CD14-positive monocyte (primary cell): ENCODE measurements at regions not wholly inside any gene's neighbourhood (a gene's known extent, or its start where the extent isn't known, plus 50 kb on each side); places are given as distances from the start of the nearest gene placed in this dataset.

Experiments
- DNase-seq, 3 donors: peaks; one replicate each; pipeline ENCODE4 v3.0.0-alpha.2; 2011 to 2022
- H2AFZ ChIP-seq: 2 replicates; pipeline ENCODE4 v1.6.0; 2012; ENCODE audit warnings: mild to moderate bottlenecking, low read depth, low read length, inconsistent platforms; ENCODE audit not compliant: insufficient read depth, poor library complexity, severe bottlenecking
- H3K27ac ChIP-seq, 2 donors: 1 replicate in 1 of 2; 2 replicates in 1 of 2; pipeline ENCODE4 v1.5.1; 2012 to 2013; ENCODE audit warnings: low read length in 2 of 2, control low read depth in 1 of 2, inconsistent platforms in 1 of 2, low read depth in 1 of 2, mild to moderate bottlenecking in 1 of 2
- H3K27me3 ChIP-seq, 2 donors: one replicate each; pipeline versions ENCODE4 v1.6.0 to v1.6.1; 2011 to 2013; ENCODE audit warnings: low read length in 2 of 2; ENCODE audit not compliant: control insufficient read depth in 2 of 2, insufficient read depth in 2 of 2
- H3K36me3 ChIP-seq, 2 donors: replicated peaks in 1 of 2; 1 replicate in 1 of 2; 2 replicates in 1 of 2; pipeline versions ENCODE4 v1.5.1 to v1.6.1; 2012 to 2013; ENCODE audit warnings: low read length in 2 of 2, control low read depth in 1 of 2, inconsistent platforms in 1 of 2, mild to moderate bottlenecking in 1 of 2; ENCODE audit not compliant: insufficient read depth in 2 of 2, control insufficient read depth in 1 of 2
- H3K4me1 ChIP-seq, 2 donors: 1 replicate in 1 of 2; 2 replicates in 1 of 2; pipeline versions ENCODE4 v1.5.1 to v1.6.1; 2012 to 2013; ENCODE audit warnings: low read length in 2 of 2, control low read depth in 1 of 2, inconsistent platforms in 1 of 2, mild to moderate bottlenecking in 1 of 2, moderate library complexity in 1 of 2; ENCODE audit not compliant: insufficient read depth in 2 of 2, control insufficient read depth in 1 of 2
- H3K4me2 ChIP-seq: replicated peaks from 2 replicates; pipeline ENCODE3; 2012; ENCODE audit warnings: low read length, moderate library complexity, mild to moderate bottlenecking; ENCODE audit not compliant: poor library complexity, severe bottlenecking; ENCODE audit errors: extremely low read depth
- H3K4me3 ChIP-seq, 3 experiments: fragments of 200-600 bp in 1 of 3; sonication (generic) in 1 of 3; replicated peaks in 1 of 3; 1 replicate in 2 of 3; 2 replicates in 1 of 3; pipeline ENCODE4 v1.5.1; 2011 to 2013; ENCODE audit warnings: low read length in 3 of 3, mild to moderate bottlenecking in 3 of 3, control low read depth in 2 of 3, low read depth in 2 of 3, inconsistent platforms in 1 of 3, moderate library complexity in 1 of 3
- H3K79me2 ChIP-seq: 2 replicates; pipeline ENCODE4 v1.6.0; 2012; ENCODE audit warnings: mild to moderate bottlenecking, control low read depth, inconsistent platforms, low read length, moderate library complexity; ENCODE audit not compliant: insufficient read depth
- H3K9ac ChIP-seq: 2 replicates; pipeline ENCODE4 v1.6.0; 2017; ENCODE audit warnings: low read length, mild to moderate bottlenecking; ENCODE audit not compliant: insufficient read depth, poor library complexity, severe bottlenecking
- H3K9me3 ChIP-seq, 2 donors: replicated peaks in 1 of 2; 1 replicate in 1 of 2; 2 replicates in 1 of 2; pipeline versions ENCODE4 v1.5.1 to v1.6.1; 2012 to 2013; ENCODE audit warnings: low read length in 2 of 2, control low read depth in 1 of 2; ENCODE audit not compliant: control insufficient read depth in 1 of 2, insufficient read depth in 1 of 2
- H4K20me1 ChIP-seq: 2 replicates; pipeline ENCODE4 v1.6.0; 2012; ENCODE audit warnings: mild to moderate bottlenecking, low read length, control low read depth, moderate library complexity; ENCODE audit not compliant: insufficient read depth
- H3K27ac Mint-ChIP-seq, 7 donors: one replicate each; pipeline ENCODE4 v1.8.0; 2020; ENCODE audit warnings: mild to moderate bottlenecking in 7 of 7, mixed read lengths in 7 of 7, moderate library complexity in 6 of 7, inconsistent platforms in 2 of 7
- H3K27me3 Mint-ChIP-seq, 3 donors: one replicate each; pipeline ENCODE4 v1.8.0; 2021 to 2022; ENCODE audit warnings: low read depth in 3 of 3, mild to moderate bottlenecking in 3 of 3, mixed read lengths in 3 of 3, moderate library complexity in 3 of 3, inconsistent platforms in 1 of 3
- H3K36me3 Mint-ChIP-seq, 2 donors: one replicate each; pipeline ENCODE4 v1.8.0; 2020; ENCODE audit warnings: mixed read lengths in 2 of 2, inconsistent platforms in 1 of 2, mild to moderate bottlenecking in 1 of 2
- H3K4me1 Mint-ChIP-seq: one replicate; pipeline ENCODE4 v1.8.0; 2020; ENCODE audit warnings: mild to moderate bottlenecking, mixed read lengths
- H3K4me3 Mint-ChIP-seq, 2 donors: one replicate each; pipeline ENCODE4 v1.8.0; 2020; ENCODE audit warnings: mild to moderate bottlenecking in 2 of 2, mixed read lengths in 2 of 2, moderate library complexity in 1 of 2
- H3K9me3 Mint-ChIP-seq, 7 donors: one replicate each; pipeline ENCODE4 v1.8.0; 2020 to 2022; ENCODE audit warnings: mixed read lengths in 7 of 7, mild to moderate bottlenecking in 6 of 7, moderate library complexity in 6 of 7, inconsistent platforms in 2 of 7
- CTCF ChIP-seq: fragments of 200-600 bp; IDR thresholded peaks from one replicate; pipeline ENCODE4 v1.8.0; 2022; ENCODE audit warnings: antibody characterized with exemption, mild to moderate bottlenecking
- WGBS: methylation state at CpG from one replicate; pipeline ENCODE4 v1.1.5; 2013; ENCODE audit warnings: missing lambda C conversion rate; ENCODE audit not compliant: insufficient coverage; 5-methylcytosine and 5-hydroxymethylcytosine counted together
- intact Hi-C, 2 donors: fragments of 100-400 bp; cut with micrococcal nuclease; formaldehyde crosslinking; loops; one replicate each; pipeline versions ENCODE4 v1.15.0 to v1.15.1; 2023

- H3K27ac Mint-ChIP-seq: no peak overlapping the region
- H3K36me3 ChIP-seq: no peaks in the 10 kb centered on the region
- no peaks in the 10 kb centered on the region for H3K79me2 ChIP-seq
- no peaks in the 10 kb centered on the region for H3K9me3 ChIP-seq
- H3K9me3 Mint-ChIP-seq: peaks cover 0 to 8% (median 6%) of the 10 kb centered on the region in 7 donors
- H3K4me1 ChIP-seq: no peaks in the 10 kb centered on the region
- no peak for TF ChIP-seq CTCF
- peaks cover 5 to 7% (median 6%) of the 10 kb centered on the region in 3 donors for H3K27me3 Mint-ChIP-seq
- peaks cover 0 to 2% of the 10 kb centered on the region in 2 donors for H3K27me3 ChIP-seq
- H3K4me3 ChIP-seq: no peak overlapping the region
- H3K4me3 Mint-ChIP-seq: no peak overlapping the region
- no peak overlapping the region for H3K4me2 ChIP-seq
- H3K4me1 Mint-ChIP-seq: no peaks in the 10 kb centered on the region
- no peaks in the 10 kb centered on the region for H4K20me1 ChIP-seq
- H3K27ac ChIP-seq: no peak overlapping the region
- H2AFZ ChIP-seq: no peak overlapping the region
- DNase-seq: no peak
- H3K9ac ChIP-seq: no peak overlapping the region
- intact Hi-C loops: no loop called here
- no CpG with 5 or more reads among the region's 2 CpGs for WGBS
- H3K36me3 Mint-ChIP-seq: no peaks in the 10 kb centered on the region
These were observed 183.2 kb upstream of the TCF21 start for GRCh38 chr6:133705731-133706130.

GRCh38 chr6:133707456-133707855 is 181.5 kb upstream of the TCF21 start:
- H4K20me1 ChIP-seq: no peaks in the 10 kb centered on the region
- H3K9me3 Mint-ChIP-seq: peaks cover 0 to 8% (median 3%) of the 10 kb centered on the region in 7 donors
- no peak overlapping the region for H3K27ac Mint-ChIP-seq
- H3K27ac ChIP-seq: no peak overlapping the region
- DNase-seq: no peak
- H3K79me2 ChIP-seq: no peaks in the 10 kb centered on the region
- no peaks in the 10 kb centered on the region for H3K27me3 ChIP-seq
- H3K9me3 ChIP-seq: no peaks in the 10 kb centered on the region
- no peaks in the 10 kb centered on the region for H3K4me1 ChIP-seq
- WGBS: no CpG with 5 or more reads among the region's 4 CpGs
- H3K36me3 Mint-ChIP-seq: no peaks in the 10 kb centered on the region
- no peaks in the 10 kb centered on the region for H3K36me3 ChIP-seq
- no peak overlapping the region for H3K9ac ChIP-seq
- H2AFZ ChIP-seq: no peak overlapping the region
- H3K4me2 ChIP-seq: no peak overlapping the region
- intact Hi-C loops: no loop called here
- H3K4me3 Mint-ChIP-seq: no peak overlapping the region
- H3K4me1 Mint-ChIP-seq: no peaks in the 10 kb centered on the region
- H3K27me3 Mint-ChIP-seq: peaks cover 3 to 6% (median 6%) of the 10 kb centered on the region in 3 donors
- TF ChIP-seq CTCF: no peak
- no peak overlapping the region for H3K4me3 ChIP-seq
